ENCODE measurements at regions not wholly inside any gene's neighbourhood (a gene's known extent, or its start where the extent isn't known, plus 50 kb on each side); places are given as distances from the start of the nearest gene placed in this dataset.
"Not testable (repeated sequence)": the region's sequence is repeated elsewhere in the genome, so short reads cannot be mapped to it uniquely, and the experiment has no call there.

- TF ChIP-seq, protein P1, sequence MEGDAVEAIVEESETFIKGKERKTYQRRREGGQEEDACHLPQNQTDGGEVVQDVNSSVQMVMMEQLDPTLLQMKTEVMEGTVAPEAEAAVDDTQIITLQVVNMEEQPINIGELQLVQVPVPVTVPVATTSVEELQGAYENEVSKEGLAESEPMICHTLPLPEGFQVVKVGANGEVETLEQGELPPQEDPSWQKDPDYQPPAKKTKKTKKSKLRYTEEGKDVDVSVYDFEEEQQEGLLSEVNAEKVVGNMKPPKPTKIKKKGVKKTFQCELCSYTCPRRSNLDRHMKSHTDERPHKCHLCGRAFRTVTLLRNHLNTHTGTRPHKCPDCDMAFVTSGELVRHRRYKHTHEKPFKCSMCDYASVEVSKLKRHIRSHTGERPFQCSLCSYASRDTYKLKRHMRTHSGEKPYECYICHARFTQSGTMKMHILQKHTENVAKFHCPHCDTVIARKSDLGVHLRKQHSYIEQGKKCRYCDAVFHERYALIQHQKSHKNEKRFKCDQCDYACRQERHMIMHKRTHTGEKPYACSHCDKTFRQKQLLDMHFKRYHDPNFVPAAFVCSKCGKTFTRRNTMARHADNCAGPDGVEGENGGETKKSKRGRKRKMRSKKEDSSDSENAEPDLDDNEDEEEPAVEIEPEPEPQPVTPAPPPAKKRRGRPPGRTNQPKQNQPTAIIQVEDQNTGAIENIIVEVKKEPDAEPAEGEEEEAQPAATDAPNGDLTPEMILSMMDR (conservative IDR thresholded peaks at IDR 0.05; ENCODE audit: low read depth, low read length) = no peak
- TF ChIP-seq EZH2 (IDR thresholded peaks at IDR 0.05; ENCODE audit: borderline replicate concordance, low read depth, low read length, poor library complexity, severe bottlenecking) = no peak
- Histone ChIP-seq H3K4me3 (ENCODE audit: low read depth, low read length, poor library complexity, severe bottlenecking) (no peak overlapping the region), H3K9me3 (ENCODE audit: low read depth, low read length, poor library complexity, severe bottlenecking) (no peaks in the 10 kb centered on the region), H3K27me3 (replicated peaks; ENCODE audit: insufficient read depth, low read depth, low read length, poor library complexity) (no peaks in the 10 kb centered on the region), H3K4me1 (ENCODE audit: insufficient read depth, low read length, poor library complexity, severe bottlenecking) (no peaks in the 10 kb centered on the region), H3K36me3 (ENCODE audit: insufficient read depth, low read length, poor library complexity, severe bottlenecking) (no peaks in the 10 kb centered on the region), H3K27ac (ENCODE audit: low read depth, low read length, poor library complexity, severe bottlenecking) (no peak overlapping the region)
- no TSS peak for BruUV-seq (replicated peaks)
- DNase-seq (ENCODE audit: low spot score) = peak; percentile 11
- intact Hi-C loops (cut with micrococcal nuclease; ENCODE audit: unreplicated experiment) = no loop called here
- ChIA-PET CTCF (no interaction called here), POLR2A (ENCODE audit: low non-redundant PET) (no interaction called here)
These were observed 78.4 kb downstream of the KATNIP start for GRCh38 chr16:27628241-27628942.

- DNase-seq (ENCODE audit: low spot score); POLR2A ChIA-PET (ENCODE audit: low non-redundant PET); H3K4me3 ChIP-seq (ENCODE audit: low read depth, low read length, poor library complexity, severe bottlenecking); H3K9me3 ChIP-seq (ENCODE audit: low read depth, low read length, poor library complexity, severe bottlenecking); H3K36me3 ChIP-seq (ENCODE audit: insufficient read depth, low read length, poor library complexity, severe bottlenecking); intact Hi-C loops (cut with micrococcal nuclease; ENCODE audit: unreplicated experiment); H3K27ac ChIP-seq (ENCODE audit: low read depth, low read length, poor library complexity, severe bottlenecking); CTCF ChIA-PET; BruUV-seq (replicated peaks); H3K27me3 ChIP-seq (replicated peaks; ENCODE audit: insufficient read depth, low read depth, low read length, poor library complexity); H3K4me1 ChIP-seq (ENCODE audit: insufficient read depth, low read length, poor library complexity, severe bottlenecking): not testable (repeated sequence)
These were observed 79.1 kb downstream of the KATNIP start for GRCh38 chr16:27628943-27629462.

DNA sequence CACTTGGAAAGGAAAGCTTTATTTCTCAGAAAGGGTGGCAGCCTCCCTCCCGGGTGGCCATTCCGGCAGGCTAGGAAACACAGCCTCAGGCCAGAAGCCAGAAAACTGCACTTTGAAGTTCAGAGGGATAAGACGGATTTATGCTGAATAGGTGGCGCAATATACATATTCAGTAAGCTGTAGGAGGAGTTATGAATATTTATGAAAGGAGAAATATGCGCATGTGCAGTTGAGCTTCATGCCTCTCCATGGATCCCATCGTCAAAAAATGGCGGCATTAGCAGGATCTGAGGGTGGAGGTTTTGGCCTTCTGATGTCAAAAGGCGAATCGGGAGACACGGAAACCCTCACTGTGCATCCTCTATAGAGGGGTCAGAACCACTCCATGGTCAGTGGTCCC lies 82.3 kb downstream of the KATNIP start:
- no peaks in the 10 kb centered on the region for H3K36me3 ChIP-seq (ENCODE audit: insufficient read depth, low read length, poor library complexity, severe bottlenecking)
- H3K4me3 ChIP-seq (ENCODE audit: low read depth, low read length, poor library complexity, severe bottlenecking) = no peak overlapping the region
- ChIA-PET CTCF (no interaction called here), POLR2A (ENCODE audit: low non-redundant PET) (no interaction called here)
- intact Hi-C loops (cut with micrococcal nuclease; ENCODE audit: unreplicated experiment) = no loop called here
- no peak for DNase-seq (ENCODE audit: low spot score)
- TF ChIP-seq, protein P1 (conservative IDR thresholded peaks at IDR 0.05; ENCODE audit: low read depth, low read length) = no peak
- TF ChIP-seq EZH2 (IDR thresholded peaks at IDR 0.05; ENCODE audit: borderline replicate concordance, low read depth, low read length, poor library complexity, severe bottlenecking) = no peak
- no peaks in the 10 kb centered on the region for H3K4me1 ChIP-seq (ENCODE audit: insufficient read depth, low read length, poor library complexity, severe bottlenecking)
- BruUV-seq (replicated peaks) = no TSS peak
- H3K27me3 ChIP-seq (replicated peaks; ENCODE audit: insufficient read depth, low read depth, low read length, poor library complexity) = no peaks in the 10 kb centered on the region
- H3K27ac ChIP-seq (ENCODE audit: low read depth, low read length, poor library complexity, severe bottlenecking) = no peak overlapping the region
- no peaks in the 10 kb centered on the region for H3K9me3 ChIP-seq (ENCODE audit: low read depth, low read length, poor library complexity, severe bottlenecking)

DNA sequence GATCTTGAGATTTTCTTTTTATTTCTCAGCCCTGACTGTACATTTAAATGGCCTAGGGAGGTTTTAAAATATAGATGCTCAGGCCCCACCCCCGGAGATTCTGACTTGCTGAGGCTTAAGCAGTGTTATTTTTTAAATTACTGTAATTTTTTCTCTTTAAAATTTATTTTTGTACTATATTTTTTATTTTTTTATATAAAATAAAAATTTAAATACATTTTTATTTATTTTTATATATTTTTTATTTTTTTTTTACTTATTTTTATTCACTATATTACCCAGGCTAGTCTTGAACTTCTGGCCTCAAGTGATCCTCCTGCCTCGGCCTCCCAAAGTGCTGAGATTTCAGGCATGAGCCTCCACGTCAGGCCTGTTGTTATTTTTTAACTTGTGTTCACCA lies 83.3 kb downstream of the KATNIP start:
- ChIA-PET CTCF (no interaction called here), POLR2A (ENCODE audit: low non-redundant PET) (no interaction called here)
- H3K27ac ChIP-seq (ENCODE audit: low read depth, low read length, poor library complexity, severe bottlenecking) = no peak overlapping the region
- no peak for DNase-seq (ENCODE audit: low spot score)
- no peaks in the 10 kb centered on the region for H3K9me3 ChIP-seq (ENCODE audit: low read depth, low read length, poor library complexity, severe bottlenecking)
- intact Hi-C loops (cut with micrococcal nuclease; ENCODE audit: unreplicated experiment) = no loop called here
- BruUV-seq (replicated peaks) = no TSS peak
- no peak overlapping the region for H3K4me3 ChIP-seq (ENCODE audit: low read depth, low read length, poor library complexity, severe bottlenecking)
- H3K36me3 ChIP-seq (ENCODE audit: insufficient read depth, low read length, poor library complexity, severe bottlenecking) = no peaks in the 10 kb centered on the region
- H3K4me1 ChIP-seq (ENCODE audit: insufficient read depth, low read length, poor library complexity, severe bottlenecking) = no peaks in the 10 kb centered on the region
- no peak for TF ChIP-seq EZH2 (IDR thresholded peaks at IDR 0.05; ENCODE audit: borderline replicate concordance, low read depth, low read length, poor library complexity, severe bottlenecking)
- TF ChIP-seq, protein P1 (conservative IDR thresholded peaks at IDR 0.05; ENCODE audit: low read depth, low read length) = no peak
- H3K27me3 ChIP-seq (replicated peaks; ENCODE audit: insufficient read depth, low read depth, low read length, poor library complexity) = no peaks in the 10 kb centered on the region

All from A673 (cell line).